GM19025 (cell line): ENCODE measurements at regions not wholly inside any gene's neighbourhood (a gene's known extent, or its start where the extent isn't known, plus 50 kb on each side); places are given as distances from the start of the nearest gene placed in this dataset.
"Not testable (repeated sequence)": the region's sequence is repeated elsewhere in the genome, so short reads cannot be mapped to it uniquely, and the experiment has no call there.

Source experiments
- ATAC-seq: cut with Tn5 transposase; IDR thresholded peaks from one replicate; pipeline ENCODE4 v1.9.1; 2021; ENCODE audit warnings: mild to moderate bottlenecking, low read depth, moderate library complexity; ENCODE audit not compliant: unreplicated experiment

DNA sequence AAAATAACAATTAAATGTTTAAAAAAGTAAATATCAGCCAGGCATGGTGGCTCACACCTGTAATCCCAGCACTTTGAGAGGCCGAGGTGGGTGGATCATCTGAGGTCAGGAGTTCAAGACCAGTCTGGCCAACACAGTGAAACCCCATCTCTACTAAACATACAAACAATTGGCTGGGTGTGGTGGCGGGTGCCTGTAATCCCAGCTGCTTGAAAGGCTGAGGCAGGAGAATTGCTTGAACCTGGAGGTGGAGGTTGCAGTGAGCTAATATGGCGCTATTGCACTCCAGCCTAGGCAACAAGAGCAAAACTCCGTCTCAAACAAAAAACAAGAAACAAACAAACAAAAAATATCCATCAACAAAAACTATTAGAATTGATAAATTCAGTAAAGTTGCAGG, 77.5 kb downstream of the SNX5 start:
- ATAC-seq = not testable (repeated sequence)

DNA sequence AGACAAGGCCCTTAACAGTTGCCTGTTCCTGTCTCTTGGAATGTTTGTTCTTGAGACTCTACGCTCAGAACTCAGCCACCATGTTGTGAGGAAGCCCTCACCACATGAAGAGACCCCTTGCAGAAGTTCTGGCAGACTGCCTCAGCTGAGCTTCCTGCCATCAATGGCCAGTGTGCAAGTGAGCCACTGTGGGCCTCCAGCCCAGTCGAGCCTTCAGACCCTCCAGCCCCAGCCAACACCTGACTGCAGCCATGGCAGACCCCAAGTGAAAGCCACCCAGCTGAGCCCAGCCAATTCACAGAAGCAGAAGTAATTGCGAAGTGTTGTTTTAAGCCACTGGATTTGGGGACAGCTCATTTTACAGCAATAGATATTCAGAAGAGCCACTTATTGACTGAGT, 78.3 kb downstream of the SNX5 start:
- ATAC-seq = no peak

DNA sequence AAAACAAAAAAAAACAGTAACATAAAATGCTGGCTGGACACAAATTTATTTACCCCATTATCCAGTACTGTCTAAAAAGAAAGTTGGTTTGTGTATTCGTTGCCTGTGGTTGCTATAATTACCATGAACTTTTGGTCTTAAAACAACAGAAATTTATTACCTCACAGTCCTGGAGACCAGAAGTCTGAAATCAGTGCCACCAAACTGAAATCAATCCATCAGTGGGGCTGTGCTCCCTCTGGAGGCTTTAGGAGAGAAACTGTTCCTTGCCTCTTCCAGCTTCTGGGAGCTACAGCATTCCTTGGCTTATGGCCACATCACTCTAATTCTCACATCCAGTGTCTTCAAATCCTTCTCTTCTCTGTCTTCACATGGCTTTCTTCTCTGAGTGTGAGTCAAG, 79.4 kb downstream of the SNX5 start:
- ATAC-seq = no peak

DNA sequence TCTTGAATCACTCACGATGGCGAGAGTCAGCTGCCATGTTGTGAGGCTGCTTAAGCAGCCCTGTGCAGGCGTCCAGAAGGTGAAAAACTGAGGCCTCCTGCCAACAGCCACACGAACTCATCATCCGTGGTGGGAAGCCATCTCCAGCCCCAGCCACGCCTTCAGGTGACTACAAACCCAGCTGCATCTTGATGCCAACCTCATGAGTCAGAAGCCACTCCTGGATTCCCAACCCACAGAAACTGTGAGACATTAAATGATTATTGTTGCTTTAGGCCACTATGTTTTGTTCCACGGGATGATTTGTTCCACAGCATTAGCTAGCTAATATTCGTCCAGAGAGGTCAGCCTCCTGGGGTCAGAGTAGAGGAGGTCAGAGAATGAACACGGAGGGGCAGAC, 80.5 kb downstream of the SNX5 start:
- ATAC-seq = no peak

- ATAC-seq = no peak
Measured at GRCh38 chr20:17887331-17888030, 81.1 kb downstream of the SNX5 start.

- no peak for ATAC-seq
Measured at GRCh38 chr20:17885544-17885943, 83.0 kb downstream of the SNX5 start.

GRCh38 chr20:17885076-17885475, 83.5 kb downstream of the SNX5 start:
- no peak for ATAC-seq

GRCh38 chr20:17884307-17885003, 84.1 kb downstream of the SNX5 start:
- ATAC-seq = no peak

GRCh38 chr20:17883592-17884306, 84.8 kb downstream of the SNX5 start:
- ATAC-seq = no peak

- ATAC-seq = no peak
Measured at GRCh38 chr20:17882834-17883591, 85.6 kb downstream of the SNX5 start.

GRCh38 chr20:17882065-17882833, 86.3 kb downstream of the SNX5 start:
- no peak for ATAC-seq

DNA sequence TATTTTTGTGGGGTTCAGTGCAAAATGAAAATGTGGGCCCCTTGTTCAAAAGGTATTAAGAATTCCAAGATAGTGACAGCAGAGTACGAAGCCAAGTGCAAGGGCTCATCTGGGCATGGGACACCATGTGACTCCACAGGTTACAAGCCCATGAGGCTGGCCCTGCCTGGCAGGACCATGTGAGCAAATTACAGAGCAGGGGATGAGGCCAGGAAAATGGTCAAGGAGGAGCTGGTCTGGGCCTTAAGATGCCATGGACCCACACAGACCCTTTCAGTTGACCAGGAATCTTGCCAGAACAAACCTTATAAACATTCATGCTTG, 86.9 kb downstream of the SNX5 start:
- ATAC-seq = no peak

- ATAC-seq = no peak
Measured at GRCh38 chr20:17878912-17879602, 89.5 kb downstream of the SNX5 start.

DNA sequence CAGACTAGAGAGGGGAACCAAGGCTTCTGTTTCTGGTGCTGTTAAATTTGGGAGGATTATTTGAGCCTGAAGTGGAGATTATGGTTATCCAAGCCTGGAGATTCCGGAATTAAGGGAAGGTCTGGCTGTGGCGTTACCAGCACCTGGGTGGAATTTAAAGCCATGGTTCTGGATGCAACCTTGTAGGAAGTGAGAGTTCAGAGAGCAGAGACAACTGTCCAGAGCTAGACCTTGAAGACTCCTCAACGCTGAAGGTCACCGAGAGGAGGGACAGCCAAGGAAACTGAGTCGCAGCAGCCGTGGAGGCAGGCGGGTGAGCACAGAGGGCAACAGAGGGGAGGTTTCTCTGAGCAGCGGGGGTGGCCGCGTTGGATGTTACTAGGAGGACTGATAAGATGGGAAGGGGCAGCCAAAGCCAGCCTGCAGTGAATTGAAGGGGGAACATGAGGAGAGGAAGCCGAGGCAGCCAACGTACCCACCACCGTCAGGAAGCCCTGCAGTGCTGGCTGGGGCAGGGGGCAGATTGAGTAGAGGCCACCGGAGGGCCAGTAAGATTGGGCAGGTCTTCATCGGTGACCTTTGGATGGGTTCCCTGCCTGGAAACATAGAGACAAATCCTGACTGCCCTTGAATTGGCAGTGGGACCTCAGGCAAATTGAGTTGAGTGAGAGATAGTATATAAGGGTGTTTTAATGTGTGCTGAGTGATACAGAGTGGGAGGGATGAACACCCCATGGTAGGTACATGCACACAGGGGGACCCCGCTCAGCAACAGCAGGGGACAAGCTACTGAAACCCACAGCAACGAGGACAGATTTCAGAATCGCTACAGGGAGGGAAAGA, 90.3 kb downstream of the SNX5 start:
- no peak for ATAC-seq

DNA sequence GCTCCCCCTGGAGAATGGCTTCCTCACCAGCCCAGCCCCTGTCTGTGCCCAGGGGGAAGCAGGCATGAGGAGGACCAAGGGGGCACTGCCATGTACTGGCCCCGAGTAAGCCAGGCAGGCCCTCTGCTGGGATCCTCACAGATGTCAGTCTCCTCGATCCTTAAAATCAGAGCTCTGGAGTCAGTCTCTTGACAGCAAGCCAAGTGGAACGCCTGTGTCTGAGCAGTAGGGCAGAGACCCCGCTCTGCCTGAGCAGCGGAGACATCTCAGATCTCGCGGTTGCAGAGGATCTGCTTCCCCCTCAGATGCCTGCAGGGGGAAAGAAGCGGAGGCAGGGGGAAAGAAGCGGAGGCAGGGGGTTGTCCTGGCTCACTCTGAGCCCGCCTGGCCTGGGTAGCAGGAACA, 92.6 kb downstream of the SNX5 start:
- ATAC-seq = no peak

GRCh38 chr20:17875106-17875980, 93.3 kb downstream of the SNX5 start:
- ATAC-seq = no peak

DNA sequence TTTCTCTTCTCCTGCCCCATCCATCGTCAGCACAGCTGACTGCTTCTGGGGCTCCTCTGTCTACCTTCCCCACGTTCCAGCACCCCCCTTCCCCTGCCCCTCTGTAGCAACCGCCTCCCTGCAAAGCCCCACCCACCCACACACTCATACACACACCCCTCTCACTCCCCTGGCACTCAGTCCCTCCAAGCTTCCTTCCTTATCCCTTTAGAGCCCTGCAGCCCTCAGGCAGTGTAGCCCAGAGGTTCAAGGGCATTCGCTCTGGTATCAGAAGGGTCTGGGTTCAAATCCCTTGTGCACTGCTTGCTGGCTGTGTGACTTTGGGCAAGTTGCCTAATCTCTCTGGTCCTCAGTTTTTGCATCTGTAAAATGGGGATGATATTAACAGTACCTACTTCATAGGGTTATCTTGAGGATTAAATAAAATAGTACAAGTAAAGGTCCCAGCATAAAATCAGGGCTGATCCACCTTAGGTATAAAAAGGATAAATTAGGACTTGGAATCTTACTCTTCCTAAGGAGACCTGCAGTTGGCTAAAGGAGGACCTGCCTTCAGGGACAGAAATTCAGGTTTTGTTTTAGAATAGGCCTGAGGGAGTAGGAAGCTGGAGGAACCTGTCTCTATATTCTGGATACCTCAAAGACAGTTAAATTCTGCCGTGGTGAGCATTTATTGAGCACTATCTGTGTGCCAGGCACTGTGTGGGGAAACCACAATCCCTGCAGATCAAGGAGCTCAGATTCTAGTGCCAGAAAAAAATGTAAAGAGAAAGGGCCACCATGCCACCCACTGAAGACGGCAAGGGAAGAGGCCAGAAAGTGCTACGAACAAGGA, 94.1 kb downstream of the SNX5 start:
- no peak for ATAC-seq
